ENCODE measurements at regions not wholly inside any gene's neighbourhood (a gene's known extent, or its start where the extent isn't known, plus 50 kb on each side); places are given as distances from the start of the nearest gene placed in this dataset.

DNA sequence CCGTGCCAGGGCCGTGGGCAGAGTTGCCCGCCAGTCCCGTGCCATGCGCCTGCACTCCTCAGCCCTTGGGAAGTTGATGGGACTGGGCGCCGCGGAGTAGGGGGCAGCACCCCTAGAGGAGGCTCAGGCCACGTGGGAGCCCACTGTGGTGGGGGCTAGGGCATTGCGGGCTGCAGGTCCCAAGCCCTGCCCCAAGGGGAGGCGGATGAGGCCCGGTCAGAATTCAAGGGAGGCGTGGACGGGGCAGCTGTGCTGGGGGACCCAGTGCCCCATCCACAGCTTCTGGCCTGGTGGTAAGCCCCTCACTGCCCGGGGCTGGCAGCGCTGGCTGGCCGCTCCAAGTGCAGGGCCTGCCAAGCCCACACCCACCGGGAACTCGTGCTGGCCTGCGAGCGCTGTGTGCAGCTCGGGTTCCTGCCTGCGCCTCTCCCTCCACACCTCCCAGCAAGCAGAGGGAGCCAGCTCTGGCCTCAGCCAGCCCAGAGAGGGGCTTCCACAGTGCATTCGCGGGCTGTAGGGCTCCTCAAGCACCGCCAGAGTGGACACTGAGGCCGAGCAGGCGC is 317.8 kb downstream of the HAO1 start:
- TF ChIP-seq GABPA (IDR thresholded peaks at IDR 0.05 in 1 of 2, conservative IDR thresholded peaks at IDR 0.05 in 1 of 2) (no peak), JUND (IDR thresholded peaks at IDR 0.05) (no peak), FOXA1 (IDR thresholded peaks at IDR 0.05) (no peak)
- no peaks in the 10 kb centered on the region for H3K4me1 ChIP-seq (ENCODE audit: control insufficient read depth in 4 of 4, insufficient read depth in 4 of 4, low read length in 3 of 4)
- H3K27ac ChIP-seq (ENCODE audit: low read depth in 1 of 2, low read length in 2 of 2), result no peak overlapping the region
- no peaks in the 10 kb centered on the region for H3K27me3 ChIP-seq (ENCODE audit: control insufficient read depth in 4 of 4, insufficient read depth in 4 of 4, low read length in 3 of 4)
- whole genome bisulfite sequencing, result 90% methylated on average over 28 of the region's 28 CpGs
- H3K9ac ChIP-seq (ENCODE audit: low read depth in 1 of 2, low read length in 2 of 2), result no peak overlapping the region
- no peaks in the 10 kb centered on the region for H3K9me3 ChIP-seq (ENCODE audit: control insufficient read depth in 4 of 4, low read length in 3 of 4)
- H3K4me3 ChIP-seq (ENCODE audit: low read depth in 1 of 3, low read length in 3 of 3), result no peak overlapping the region
- no peak for DNase-seq (ENCODE audit: low spot score)
- H3K36me3 ChIP-seq (ENCODE audit: control insufficient read depth in 4 of 4, insufficient read depth in 3 of 4, low read depth in 1 of 4, low read length in 3 of 4), result no peaks in the 10 kb centered on the region

DNA sequence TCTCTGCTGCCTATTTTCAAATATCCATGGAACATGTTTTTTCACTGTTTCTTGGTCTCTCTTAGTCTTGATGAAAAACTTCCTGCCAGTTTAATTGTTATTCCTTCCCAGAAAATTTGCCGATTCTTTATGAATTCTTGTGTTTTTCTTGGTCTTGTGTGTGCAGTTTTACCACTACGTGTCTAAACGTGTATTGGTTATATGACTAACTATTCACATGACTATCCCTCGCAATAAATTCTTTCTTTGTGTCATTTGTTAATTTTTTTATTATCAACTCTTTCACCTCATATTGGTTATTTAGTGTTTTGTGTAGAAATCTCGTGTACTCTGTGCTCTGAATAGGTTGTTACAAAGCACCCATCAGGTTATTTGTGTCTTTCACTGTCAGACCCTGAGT is 315.4 kb downstream of the HAO1 start:
- no peaks in the 10 kb centered on the region for H3K9me3 ChIP-seq (ENCODE audit: control insufficient read depth in 4 of 4, low read length in 3 of 4)
- DNase-seq (ENCODE audit: low spot score), result no peak
- TF ChIP-seq FOXA1 (IDR thresholded peaks at IDR 0.05) (no peak), HNF4G (IDR thresholded peaks at IDR 0.05) (no peak), TAF1 (conservative IDR thresholded peaks at IDR 0.05) (no peak), REST (IDR thresholded peaks at IDR 0.05) (no peak), HNF4A (conservative IDR thresholded peaks at IDR 0.05) (no peak), SP1 (IDR thresholded peaks at IDR 0.05) (no peak), MAX (IDR thresholded peaks at IDR 0.05) (no peak)
- WGBS, result 86% methylated on average over 5 of the region's 5 CpGs
- H3K27me3 ChIP-seq (ENCODE audit: control insufficient read depth in 4 of 4, insufficient read depth in 4 of 4, low read length in 3 of 4), result no peaks in the 10 kb centered on the region
- no peak overlapping the region for H3K9ac ChIP-seq (ENCODE audit: low read depth in 1 of 2, low read length in 2 of 2)
- no peak overlapping the region for H3K4me3 ChIP-seq (ENCODE audit: low read depth in 1 of 3, low read length in 3 of 3)
- H3K36me3 ChIP-seq (ENCODE audit: control insufficient read depth in 4 of 4, insufficient read depth in 3 of 4, low read depth in 1 of 4, low read length in 3 of 4), result no peaks in the 10 kb centered on the region
- no peaks in the 10 kb centered on the region for H3K4me1 ChIP-seq (ENCODE audit: control insufficient read depth in 4 of 4, insufficient read depth in 4 of 4, low read length in 3 of 4)
- H3K27ac ChIP-seq (ENCODE audit: low read depth in 1 of 2, low read length in 2 of 2), result no peak overlapping the region

GRCh38 chr20:7627734-7628663 is 312.3 kb downstream of the HAO1 start:
- Histone ChIP-seq H3K9me3 (ENCODE audit: control insufficient read depth in 4 of 4, low read length in 3 of 4) (no peaks in the 10 kb centered on the region), H3K9ac (ENCODE audit: low read depth in 1 of 2, low read length in 2 of 2) (no peak overlapping the region), H3K27ac (ENCODE audit: low read depth in 1 of 2, low read length in 2 of 2) (no peak overlapping the region), H3K27me3 (ENCODE audit: control insufficient read depth in 4 of 4, insufficient read depth in 4 of 4, low read length in 3 of 4) (no peaks in the 10 kb centered on the region), H3K4me1 (ENCODE audit: control insufficient read depth in 4 of 4, insufficient read depth in 4 of 4, low read length in 3 of 4) (no peaks in the 10 kb centered on the region), H3K36me3 (ENCODE audit: control insufficient read depth in 4 of 4, insufficient read depth in 3 of 4, low read depth in 1 of 4, low read length in 3 of 4) (no peaks in the 10 kb centered on the region), H3K4me3 (ENCODE audit: low read depth in 1 of 3, low read length in 3 of 3) (no peak overlapping the region)
- DNase-seq (ENCODE audit: low spot score), result no peak
- 81% methylated on average over 5 of the region's 5 CpGs for WGBS
- TF ChIP-seq HNF4G (IDR thresholded peaks at IDR 0.05), result no peak
- TF ChIP-seq, protein P1, sequence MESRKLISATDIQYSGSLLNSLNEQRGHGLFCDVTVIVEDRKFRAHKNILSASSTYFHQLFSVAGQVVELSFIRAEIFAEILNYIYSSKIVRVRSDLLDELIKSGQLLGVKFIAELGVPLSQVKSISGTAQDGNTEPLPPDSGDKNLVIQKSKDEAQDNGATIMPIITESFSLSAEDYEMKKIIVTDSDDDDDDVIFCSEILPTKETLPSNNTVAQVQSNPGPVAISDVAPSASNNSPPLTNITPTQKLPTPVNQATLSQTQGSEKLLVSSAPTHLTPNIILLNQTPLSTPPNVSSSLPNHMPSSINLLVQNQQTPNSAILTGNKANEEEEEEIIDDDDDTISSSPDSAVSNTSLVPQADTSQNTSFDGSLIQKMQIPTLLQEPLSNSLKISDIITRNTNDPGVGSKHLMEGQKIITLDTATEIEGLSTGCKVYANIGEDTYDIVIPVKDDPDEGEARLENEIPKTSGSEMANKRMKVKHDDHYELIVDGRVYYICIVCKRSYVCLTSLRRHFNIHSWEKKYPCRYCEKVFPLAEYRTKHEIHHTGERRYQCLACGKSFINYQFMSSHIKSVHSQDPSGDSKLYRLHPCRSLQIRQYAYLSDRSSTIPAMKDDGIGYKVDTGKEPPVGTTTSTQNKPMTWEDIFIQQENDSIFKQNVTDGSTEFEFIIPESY (IDR thresholded peaks at IDR 0.05), result no peak
- no peak for TF ChIP-seq RAD21 (IDR thresholded peaks at IDR 0.05)
- no peak for TF ChIP-seq NR2F2 (IDR thresholded peaks at IDR 0.05)
- TF ChIP-seq YY1 (IDR thresholded peaks at IDR 0.05), result no peak
- no peak for TF ChIP-seq JUND (IDR thresholded peaks at IDR 0.05)
- no peak for TF ChIP-seq TAF1 (conservative IDR thresholded peaks at IDR 0.05)
- TF ChIP-seq RXRA (IDR thresholded peaks at IDR 0.05), result no peak
- no peak for TF ChIP-seq CTCF (IDR thresholded peaks at IDR 0.05; ENCODE audit: low read depth, low read length, missing input control)
- TF ChIP-seq ATF3 (IDR thresholded peaks at IDR 0.05), result no peak

All from liver (tissue), 8 donors.